Hepatocyte (in vitro differentiated cells): ENCODE measurements at regions not wholly inside any gene's neighbourhood (a gene's known extent, or its start where the extent isn't known, plus 50 kb on each side); places are given as distances from the start of the nearest gene placed in this dataset.

Experiments
- DNase-seq: peaks from one replicate; pipeline ENCODE4 v3.0.0-alpha.2; 2016; ENCODE audit warnings: low spot score
- H2AFZ ChIP-seq: fragments of 200-600 bp; sonication (generic); 2 replicates; pipeline ENCODE4 v1.6.0; 2016; ENCODE audit warnings: antibody characterized with exemption, mild to moderate bottlenecking
- H3K27ac ChIP-seq: fragments of 200-600 bp; sonication (generic); 2 replicates; pipeline ENCODE4 v1.5.1; 2016; ENCODE audit warnings: mild to moderate bottlenecking
- H3K27me3 ChIP-seq: fragments of 200-600 bp; sonication (generic); 2 replicates; pipeline ENCODE4 v1.6.1; 2016
- H3K36me3 ChIP-seq: fragments of 200-600 bp; sonication (generic); replicated peaks from 2 replicates; pipeline ENCODE4 v1.5.1; 2016; ENCODE audit warnings: low read depth; ENCODE audit not compliant: insufficient read depth
- H3K4me1 ChIP-seq: fragments of 200-600 bp; sonication (generic); 2 replicates; pipeline ENCODE4 v1.5.1; 2016; ENCODE audit warnings: mild to moderate bottlenecking, moderate library complexity; ENCODE audit not compliant: insufficient read depth
- H3K4me2 ChIP-seq: fragments of 200-600 bp; sonication (generic); 2 replicates; pipeline ENCODE4 v1.6.0; 2016
- H3K4me3 ChIP-seq: fragments of 200-600 bp; sonication (generic); 2 replicates; pipeline ENCODE4 v1.5.1; 2016; ENCODE audit warnings: mild to moderate bottlenecking
- H3K79me2 ChIP-seq: fragments of 200-600 bp; sonication (generic); 2 replicates; pipeline ENCODE4 v1.6.0; 2017; ENCODE audit warnings: mild to moderate bottlenecking
- H3K9me2 ChIP-seq: fragments of 200-600 bp; sonication (generic); replicated peaks from 2 replicates; pipeline ENCODE4 v1.6.0; 2017; ENCODE audit warnings: mild to moderate bottlenecking; ENCODE audit not compliant: insufficient read depth
- H3K9me3 ChIP-seq: fragments of 200-600 bp; sonication (generic); 2 replicates; pipeline ENCODE4 v1.5.1; 2016; ENCODE audit warnings: low read depth, mild to moderate bottlenecking
- H4K20me1 ChIP-seq: fragments of 200-600 bp; sonication (generic); 2 replicates; pipeline ENCODE4 v1.6.0; 2016; ENCODE audit warnings: mild to moderate bottlenecking; ENCODE audit not compliant: insufficient read depth, poor library complexity, severe bottlenecking
- EZH2 ChIP-seq: fragments of 200-600 bp; sonication (generic); IDR thresholded peaks from 2 replicates; pipeline ENCODE4 v1.6.1; 2016; ENCODE audit warnings: antibody characterized with exemption, mild to moderate bottlenecking, borderline replicate concordance
- EZH2phosphoT487 ChIP-seq: fragments of 200-600 bp; sonication (generic); IDR thresholded peaks from one replicate; pipeline ENCODE4 v1.6.1; 2018; ENCODE audit warnings: antibody characterized with exemption, mild to moderate bottlenecking, low read depth, moderate library complexity; ENCODE audit not compliant: unreplicated experiment, severe bottlenecking
- WGBS: methylation state at CpG from one replicate; pipeline ENCODE4 v1.1.6; 2016; ENCODE audit warnings: low lambda C conversion rate; ENCODE audit errors: missing lambda C conversion rate; 5-methylcytosine and 5-hydroxymethylcytosine counted together
- TF ChIP-seq, protein P1 (sequence below): fragments of 200-600 bp; sonication (generic); IDR thresholded peaks from 2 replicates; pipeline ENCODE4 v1.5.1; 2016; ENCODE audit warnings: antibody characterized with exemption, mild to moderate bottlenecking; ENCODE audit not compliant: poor library complexity

DNA sequence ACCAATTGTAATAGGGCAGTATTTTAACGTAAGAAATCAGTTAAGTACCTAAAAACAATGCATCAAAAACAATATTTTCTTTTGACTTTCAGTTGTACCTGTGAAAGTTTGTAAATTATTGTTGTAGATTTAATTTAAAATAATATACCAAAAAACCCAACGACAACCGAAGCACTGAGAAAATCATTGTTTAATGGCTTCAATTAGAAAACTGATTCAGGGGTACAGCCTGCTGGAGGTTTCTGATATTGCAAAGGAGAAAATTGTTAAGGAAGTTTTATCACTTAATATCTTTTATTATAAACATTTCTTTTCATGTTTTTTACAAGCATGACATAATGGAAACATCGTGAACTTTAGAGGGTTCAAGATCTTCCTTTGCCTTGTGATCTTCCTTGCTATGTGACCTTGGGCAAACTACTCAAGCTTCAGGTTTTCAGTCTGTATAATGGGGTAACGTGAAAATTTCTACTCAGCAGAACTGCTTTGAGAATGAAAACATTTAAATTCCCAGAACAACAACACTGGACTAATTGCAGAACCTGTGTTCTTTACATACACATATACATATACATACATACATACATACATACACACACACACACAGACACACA is 76.3 kb upstream of the GLS start:
- Histone ChIP-seq H3K27me3 (no peaks in the 10 kb centered on the region), H3K9me3 (no peaks in the 10 kb centered on the region), H3K4me2 (no peak overlapping the region), H3K36me3 (no peaks in the 10 kb centered on the region), H3K79me2 (no peaks in the 10 kb centered on the region), H3K9me2 (no peaks in the 10 kb centered on the region), H3K4me1 (peaks cover 16% of the 10 kb centered on the region), H2AFZ (no peak overlapping the region), H4K20me1 (no peaks in the 10 kb centered on the region), H3K4me3 (no peak overlapping the region), H3K27ac (no peak overlapping the region)
- WGBS, result 72% methylated on average over 5 of the region's 5 CpGs
- DNase-seq, result peak; percentile 23
- no peak for TF ChIP-seq EZH2
- TF ChIP-seq, protein P1, sequence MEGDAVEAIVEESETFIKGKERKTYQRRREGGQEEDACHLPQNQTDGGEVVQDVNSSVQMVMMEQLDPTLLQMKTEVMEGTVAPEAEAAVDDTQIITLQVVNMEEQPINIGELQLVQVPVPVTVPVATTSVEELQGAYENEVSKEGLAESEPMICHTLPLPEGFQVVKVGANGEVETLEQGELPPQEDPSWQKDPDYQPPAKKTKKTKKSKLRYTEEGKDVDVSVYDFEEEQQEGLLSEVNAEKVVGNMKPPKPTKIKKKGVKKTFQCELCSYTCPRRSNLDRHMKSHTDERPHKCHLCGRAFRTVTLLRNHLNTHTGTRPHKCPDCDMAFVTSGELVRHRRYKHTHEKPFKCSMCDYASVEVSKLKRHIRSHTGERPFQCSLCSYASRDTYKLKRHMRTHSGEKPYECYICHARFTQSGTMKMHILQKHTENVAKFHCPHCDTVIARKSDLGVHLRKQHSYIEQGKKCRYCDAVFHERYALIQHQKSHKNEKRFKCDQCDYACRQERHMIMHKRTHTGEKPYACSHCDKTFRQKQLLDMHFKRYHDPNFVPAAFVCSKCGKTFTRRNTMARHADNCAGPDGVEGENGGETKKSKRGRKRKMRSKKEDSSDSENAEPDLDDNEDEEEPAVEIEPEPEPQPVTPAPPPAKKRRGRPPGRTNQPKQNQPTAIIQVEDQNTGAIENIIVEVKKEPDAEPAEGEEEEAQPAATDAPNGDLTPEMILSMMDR, result peak; percentile 61

DNA sequence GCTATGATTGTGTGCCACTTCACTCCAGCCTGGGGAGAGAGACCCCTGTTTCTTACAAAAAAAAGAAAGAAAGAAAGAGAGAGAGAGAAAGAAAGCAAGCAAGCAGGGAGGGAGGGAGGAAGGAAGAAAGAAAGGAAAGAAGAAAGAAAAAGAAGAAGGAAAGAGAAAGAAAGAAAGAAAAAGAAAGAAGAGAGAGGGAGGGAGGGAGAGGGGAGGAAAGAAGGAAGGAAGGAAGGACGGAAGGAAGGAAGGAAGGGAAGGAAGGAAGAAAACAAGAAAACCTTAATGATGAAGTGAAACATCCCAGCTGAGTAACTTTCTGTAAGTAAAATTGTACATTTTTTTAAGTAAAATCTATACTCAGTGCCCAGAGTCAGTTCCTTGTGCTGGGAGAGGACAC is 75.5 kb upstream of the GLS start:
- Histone ChIP-seq H3K27ac (no peak overlapping the region), H3K27me3 (no peaks in the 10 kb centered on the region), H3K4me3 (no peak overlapping the region), H3K79me2 (no peaks in the 10 kb centered on the region), H4K20me1 (no peaks in the 10 kb centered on the region), H3K36me3 (no peaks in the 10 kb centered on the region), H3K9me3 (no peaks in the 10 kb centered on the region), H3K9me2 (no peaks in the 10 kb centered on the region), H2AFZ (no peak overlapping the region), H3K4me2 (no peak overlapping the region), H3K4me1 (peaks cover 19% of the 10 kb centered on the region)
- TF ChIP-seq EZH2phosphoT487 (no peak), EZH2 (no peak)
- TF ChIP-seq, protein P1, result no peak
- no peak for DNase-seq
- WGBS, result 91% methylated on average over 1 of the region's 1 CpG

DNA sequence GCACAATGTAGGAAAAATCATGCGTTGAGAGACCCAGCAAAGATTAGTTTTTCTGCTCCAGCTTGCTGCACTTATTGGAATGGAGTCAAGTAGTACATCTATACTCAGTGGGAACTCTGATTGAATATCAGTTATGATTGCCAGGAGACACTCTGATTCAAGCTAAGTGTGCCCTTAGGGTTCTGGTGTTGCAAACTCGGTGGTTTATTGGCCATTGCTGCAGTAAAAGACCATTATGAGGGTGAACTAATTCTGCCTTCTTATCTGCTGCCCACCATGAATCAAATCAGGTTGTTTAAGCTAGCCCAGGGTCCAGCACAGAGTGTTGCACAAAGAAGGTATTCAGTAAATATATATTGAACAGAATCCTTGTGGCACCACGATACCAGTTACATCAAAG is 74.8 kb upstream of the GLS start:
- 77% methylated on average over 3 of the region's 3 CpGs for WGBS
- Histone ChIP-seq H3K4me3 (no peak overlapping the region), H3K4me2 (no peak overlapping the region), H2AFZ (no peak overlapping the region), H3K9me3 (no peaks in the 10 kb centered on the region), H3K9me2 (no peaks in the 10 kb centered on the region), H3K27me3 (no peaks in the 10 kb centered on the region), H3K4me1 (peaks cover 23% of the 10 kb centered on the region), H3K36me3 (no peaks in the 10 kb centered on the region), H3K27ac (no peak overlapping the region), H3K79me2 (no peaks in the 10 kb centered on the region), H4K20me1 (no peaks in the 10 kb centered on the region)
- no peak for DNase-seq
- TF ChIP-seq EZH2phosphoT487 (no peak), EZH2 (no peak)
- TF ChIP-seq, protein P1, result no peak

DNA sequence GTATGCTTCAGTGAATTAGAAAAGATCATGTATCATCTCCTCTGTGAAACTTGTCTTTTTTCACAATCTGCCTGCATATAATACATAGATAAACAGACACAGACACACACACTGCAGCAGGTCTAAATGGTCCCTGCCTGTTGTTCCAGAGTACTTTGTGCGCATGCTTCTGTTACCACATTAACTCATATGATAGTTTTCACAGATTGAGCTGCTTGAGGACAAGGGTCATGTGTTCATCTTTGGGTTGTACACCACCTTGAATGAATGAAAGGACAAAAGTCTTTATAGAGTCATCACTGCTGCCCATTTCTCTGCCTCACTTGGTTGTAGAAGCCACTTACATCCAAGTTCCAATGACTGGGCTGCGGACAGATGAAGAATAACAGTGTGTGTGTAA is 72.7 kb upstream of the GLS start:
- no peak for TF ChIP-seq EZH2phosphoT487
- TF ChIP-seq EZH2, result no peak
- TF ChIP-seq, protein P1, result no peak
- no peak overlapping the region for H3K4me3 ChIP-seq
- no peaks in the 10 kb centered on the region for H3K36me3 ChIP-seq
- H3K27me3 ChIP-seq, result no peaks in the 10 kb centered on the region
- no peaks in the 10 kb centered on the region for H3K9me3 ChIP-seq
- H3K9me2 ChIP-seq, result no peaks in the 10 kb centered on the region
- H3K4me1 ChIP-seq, result peaks cover 31% of the 10 kb centered on the region
- H3K79me2 ChIP-seq, result no peaks in the 10 kb centered on the region
- no peak for DNase-seq
- H2AFZ ChIP-seq, result no peak overlapping the region
- WGBS, result 98% methylated on average over 2 of the region's 2 CpGs
- peak overlapping the region; percentile 74 for H3K27ac ChIP-seq
- no peaks in the 10 kb centered on the region for H4K20me1 ChIP-seq
- no peak overlapping the region for H3K4me2 ChIP-seq
